Bronchial epithelial cell (primary cell): ENCODE measurements at regions not wholly inside any gene's neighbourhood (a gene's known extent, or its start where the extent isn't known, plus 50 kb on each side); places are given as distances from the start of the nearest gene placed in this dataset.

Experiments used
- DNase-seq: peaks from one replicate; pipeline ENCODE4 v3.0.0-alpha.2; 2010; ENCODE audit warnings: low read depth
- FAIRE-seq: peaks from 2 replicates; lab custom pipeline; 2011; peaks lifted over from hg19 to GRCh38; lab: Jason Lieb, UNC
- H3K27me3 ChIP-seq: 2 replicates; pipeline ENCODE4 v1.5.1; 2011; ENCODE audit warnings: low read length; ENCODE audit not compliant: control insufficient read depth, insufficient read depth
- H3K36me3 ChIP-seq: 2 replicates; pipeline ENCODE4 v1.5.1; 2011; ENCODE audit warnings: low read length; ENCODE audit not compliant: control insufficient read depth, insufficient read depth
- H3K4me3 ChIP-seq: 2 replicates; pipeline ENCODE4 v1.5.1; 2011; ENCODE audit warnings: mild to moderate bottlenecking, low read depth, low read length, control low read depth
- TF ChIP-seq, protein P1 (sequence below): IDR thresholded peaks from 2 replicates; pipeline ENCODE4 v1.5.1; 2011; ENCODE audit warnings: mild to moderate bottlenecking, moderate library complexity, low read length, control low read depth, inconsistent platforms; ENCODE audit not compliant: insufficient read depth, severe bottlenecking

DNA sequence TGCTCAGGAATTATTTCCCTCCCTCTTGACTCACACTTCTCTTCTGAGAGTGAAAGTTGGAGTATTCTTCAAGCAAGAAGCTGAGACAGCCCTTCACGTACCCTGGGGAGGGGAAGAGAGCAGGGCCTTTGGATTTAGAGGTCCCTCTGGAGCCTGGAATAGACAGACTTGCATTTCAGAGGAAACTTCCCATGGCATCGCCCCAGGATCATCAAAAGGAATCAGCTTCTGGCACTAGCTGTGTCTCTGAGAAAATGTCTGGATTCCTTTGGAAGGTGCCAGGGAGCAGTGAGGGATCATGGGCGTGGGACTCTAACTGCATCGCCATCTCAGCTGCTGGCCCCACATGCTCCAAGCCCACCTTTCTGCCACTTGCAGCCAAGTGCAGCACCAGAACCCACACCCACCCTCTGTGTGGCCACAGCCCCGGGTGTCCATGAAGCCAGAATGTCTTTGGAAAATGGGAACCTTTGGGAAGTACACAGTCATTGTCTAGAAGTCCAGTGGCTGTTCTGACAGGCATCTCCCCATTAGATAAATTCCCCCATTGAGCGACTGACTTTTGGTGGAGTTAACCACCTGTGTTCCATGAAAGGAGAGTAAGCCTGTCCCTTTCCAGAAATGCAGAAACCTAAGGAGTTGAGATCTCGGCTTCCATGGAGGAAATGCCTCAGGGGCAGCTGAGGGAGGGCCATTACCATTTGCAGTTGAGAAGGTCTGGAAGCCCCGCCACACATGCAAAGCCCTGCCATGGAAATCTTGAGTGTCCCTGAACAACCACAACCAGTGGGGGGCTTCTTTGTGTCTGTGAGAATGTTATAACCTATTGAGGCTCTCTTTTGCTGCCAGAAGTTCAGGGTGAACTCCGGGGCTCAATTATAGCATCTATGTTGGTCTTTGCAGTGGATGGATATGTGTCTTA lies 57.8 kb upstream of the GDF10 start:
- Histone ChIP-seq H3K36me3 (no peaks in the 10 kb centered on the region), H3K27me3 (peaks cover 5% of the 10 kb centered on the region), H3K4me3 (no peak overlapping the region)
- TF ChIP-seq, protein P1, sequence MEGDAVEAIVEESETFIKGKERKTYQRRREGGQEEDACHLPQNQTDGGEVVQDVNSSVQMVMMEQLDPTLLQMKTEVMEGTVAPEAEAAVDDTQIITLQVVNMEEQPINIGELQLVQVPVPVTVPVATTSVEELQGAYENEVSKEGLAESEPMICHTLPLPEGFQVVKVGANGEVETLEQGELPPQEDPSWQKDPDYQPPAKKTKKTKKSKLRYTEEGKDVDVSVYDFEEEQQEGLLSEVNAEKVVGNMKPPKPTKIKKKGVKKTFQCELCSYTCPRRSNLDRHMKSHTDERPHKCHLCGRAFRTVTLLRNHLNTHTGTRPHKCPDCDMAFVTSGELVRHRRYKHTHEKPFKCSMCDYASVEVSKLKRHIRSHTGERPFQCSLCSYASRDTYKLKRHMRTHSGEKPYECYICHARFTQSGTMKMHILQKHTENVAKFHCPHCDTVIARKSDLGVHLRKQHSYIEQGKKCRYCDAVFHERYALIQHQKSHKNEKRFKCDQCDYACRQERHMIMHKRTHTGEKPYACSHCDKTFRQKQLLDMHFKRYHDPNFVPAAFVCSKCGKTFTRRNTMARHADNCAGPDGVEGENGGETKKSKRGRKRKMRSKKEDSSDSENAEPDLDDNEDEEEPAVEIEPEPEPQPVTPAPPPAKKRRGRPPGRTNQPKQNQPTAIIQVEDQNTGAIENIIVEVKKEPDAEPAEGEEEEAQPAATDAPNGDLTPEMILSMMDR, result no peak
- FAIRE-seq (no peak), DNase-seq (no peak)

- TF ChIP-seq, protein P1, result no peak
- DNase-seq (no peak), FAIRE-seq (no peak)
- H3K4me3 ChIP-seq, result no peak overlapping the region
- peaks cover 5% of the 10 kb centered on the region for H3K27me3 ChIP-seq
- H3K36me3 ChIP-seq, result no peaks in the 10 kb centered on the region
These were observed 56.6 kb upstream of the GDF10 start for GRCh38 chr10:47243356-47243755.

DNA sequence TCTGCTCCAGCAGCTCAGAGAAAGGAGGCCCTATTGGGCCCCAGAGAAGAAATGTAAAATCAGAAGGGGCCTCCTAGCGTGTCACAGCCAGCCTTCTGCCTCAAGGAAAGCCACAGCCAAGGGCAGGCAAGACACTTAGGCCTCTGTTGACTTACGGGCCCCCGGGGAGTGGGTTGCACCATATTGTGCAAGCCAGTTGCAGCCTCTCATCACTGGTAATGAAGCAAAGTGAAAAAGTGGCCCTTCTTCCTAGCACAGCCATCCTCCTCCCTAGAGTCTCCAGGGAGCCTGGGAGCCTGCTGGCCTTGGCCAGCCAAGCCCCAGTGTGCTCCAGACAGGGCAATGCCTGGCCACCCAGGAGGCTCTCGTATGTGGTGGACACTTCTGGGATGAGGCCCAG lies 56.2 kb upstream of the GDF10 start:
- Histone ChIP-seq H3K27me3 (peaks cover 4% of the 10 kb centered on the region), H3K4me3 (no peak overlapping the region), H3K36me3 (no peaks in the 10 kb centered on the region)
- FAIRE-seq, result no peak
- TF ChIP-seq, protein P1, result no peak
- no peak for DNase-seq

DNA sequence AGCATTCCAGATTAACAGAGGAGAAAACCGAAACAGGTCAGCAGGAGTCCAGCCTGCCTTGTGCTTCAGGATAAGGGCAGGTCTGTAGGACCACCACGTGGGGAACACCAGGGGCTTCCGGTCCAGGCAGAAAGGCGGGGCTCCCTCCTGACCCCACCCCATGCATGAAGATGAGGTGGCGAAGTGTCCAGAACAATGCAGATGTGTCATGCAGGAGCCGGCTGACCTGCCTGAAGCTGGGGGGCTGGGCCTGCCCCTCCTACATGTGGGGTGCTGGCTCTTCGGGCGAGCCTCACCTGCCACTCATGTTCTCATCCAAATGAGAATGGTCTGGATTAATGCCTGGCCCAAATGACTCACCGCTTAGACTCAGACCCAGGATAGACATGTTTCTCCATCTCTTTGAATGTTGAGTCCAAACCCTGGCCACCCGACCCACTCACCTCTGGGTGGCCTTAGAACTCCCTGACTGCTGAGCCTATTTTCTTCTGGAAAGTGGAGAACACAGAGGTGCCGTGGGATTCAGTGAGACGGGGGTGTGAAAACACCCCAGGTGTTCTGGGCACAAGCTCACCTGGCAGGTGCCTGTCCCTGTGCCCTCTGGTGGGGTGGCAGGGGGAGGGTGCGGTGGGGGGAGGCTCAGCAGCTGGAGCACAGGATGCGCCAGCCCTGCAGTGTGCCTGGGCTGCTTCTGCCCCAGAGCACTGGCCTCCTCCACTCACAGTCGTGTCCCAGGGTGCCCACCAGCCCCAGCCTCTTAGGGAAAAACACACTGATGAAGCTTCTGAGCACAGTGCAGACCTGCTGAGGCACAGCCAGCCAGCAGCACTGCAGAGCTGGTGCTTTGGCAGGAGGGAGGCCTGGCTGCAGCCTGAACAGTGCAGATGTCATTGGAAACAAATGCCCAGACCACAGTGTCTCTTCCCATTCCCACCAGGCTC lies 55.2 kb upstream of the GDF10 start:
- TF ChIP-seq, protein P1, result no peak
- Histone ChIP-seq H3K27me3 (peaks cover 4% of the 10 kb centered on the region), H3K4me3 (no peak overlapping the region), H3K36me3 (no peaks in the 10 kb centered on the region)
- FAIRE-seq (no peak), DNase-seq (no peak)

DNA sequence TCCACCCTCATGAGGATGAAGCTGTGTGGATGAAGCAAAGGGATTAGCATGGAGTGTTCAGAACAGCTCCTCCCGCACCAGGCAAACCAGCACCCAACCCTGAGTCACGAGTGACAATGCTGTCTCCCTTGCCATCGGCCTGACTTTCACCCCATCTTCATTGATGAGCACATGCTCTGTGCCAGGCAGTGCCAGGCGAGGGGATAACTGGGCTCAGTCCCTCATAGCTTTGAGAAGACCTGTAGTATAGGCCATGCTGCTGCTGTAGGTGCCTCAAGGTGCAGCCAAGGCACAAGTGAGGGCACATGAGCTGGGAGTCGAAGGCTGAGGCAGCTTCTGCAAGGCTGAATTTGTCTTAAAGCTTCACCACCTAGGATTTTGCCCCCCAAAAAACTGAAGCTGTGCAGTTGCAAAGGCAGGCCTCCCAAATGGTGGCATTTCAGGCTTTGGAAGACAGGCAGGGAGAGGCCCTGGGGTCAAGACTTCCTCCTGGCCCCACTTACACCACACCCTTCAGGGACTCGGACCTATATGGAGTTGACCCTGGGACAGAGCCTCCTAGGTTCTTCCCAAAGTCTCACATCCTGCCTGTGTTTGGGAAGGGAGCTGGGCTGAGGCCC lies 54.2 kb upstream of the GDF10 start:
- no peak for FAIRE-seq
- Histone ChIP-seq H3K36me3 (no peaks in the 10 kb centered on the region), H3K4me3 (no peak overlapping the region), H3K27me3 (peaks cover 3% of the 10 kb centered on the region)
- DNase-seq, result no peak
- TF ChIP-seq, protein P1, result no peak
